PC-9 (cell line): ENCODE measurements at regions not wholly inside any gene's neighbourhood (a gene's known extent, or its start where the extent isn't known, plus 50 kb on each side); places are given as distances from the start of the nearest gene placed in this dataset.

ENCODE experiments used
- EZH2 ChIP-seq: fragments of 200-600 bp; sonication (generic); IDR thresholded peaks from 2 replicates; pipeline ENCODE4 v1.8.0; 2017; ENCODE audit warnings: antibody characterized with exemption, low read depth
- TF ChIP-seq, protein P1 (sequence below): fragments of 200-600 bp; sonication (generic); conservative IDR thresholded peaks from 2 replicates; pipeline ENCODE4 v1.6.1; 2017; ENCODE audit warnings: mixed run types, antibody characterized with exemption, mild to moderate bottlenecking, moderate library complexity

DNA sequence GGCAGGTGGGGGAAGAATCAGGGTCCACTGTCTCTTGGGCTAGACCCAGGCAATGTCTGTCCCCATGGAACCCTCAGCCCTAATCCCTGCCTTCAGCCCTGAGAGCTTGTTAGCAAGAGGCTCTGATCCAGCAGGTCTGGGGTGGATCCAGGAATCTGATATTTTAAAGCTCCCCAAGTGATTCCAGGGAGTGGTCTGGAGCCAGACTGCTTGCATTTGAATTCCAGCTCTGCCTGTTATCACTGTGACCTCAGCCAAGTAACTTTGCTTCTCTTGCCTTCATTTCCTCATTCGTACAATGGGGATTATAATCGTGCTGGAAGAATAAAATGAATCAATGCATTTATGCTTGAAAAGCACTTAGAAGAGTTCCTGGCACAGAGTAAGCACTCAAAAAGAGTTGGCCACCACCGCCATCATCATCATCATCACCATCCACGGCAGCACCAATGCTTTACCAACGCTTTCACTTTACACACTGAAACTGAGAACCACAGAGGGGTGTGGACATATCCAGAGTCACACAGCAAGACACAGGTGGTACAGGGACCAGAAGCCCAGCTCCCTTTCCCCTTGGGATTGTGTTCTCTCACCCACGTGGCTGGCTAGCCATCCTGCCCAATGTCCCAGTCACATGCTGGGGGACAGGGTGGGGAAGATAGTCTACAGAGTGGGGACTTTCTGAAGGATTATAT, 75.7 kb upstream of the RALY start:
- TF ChIP-seq, protein P1, sequence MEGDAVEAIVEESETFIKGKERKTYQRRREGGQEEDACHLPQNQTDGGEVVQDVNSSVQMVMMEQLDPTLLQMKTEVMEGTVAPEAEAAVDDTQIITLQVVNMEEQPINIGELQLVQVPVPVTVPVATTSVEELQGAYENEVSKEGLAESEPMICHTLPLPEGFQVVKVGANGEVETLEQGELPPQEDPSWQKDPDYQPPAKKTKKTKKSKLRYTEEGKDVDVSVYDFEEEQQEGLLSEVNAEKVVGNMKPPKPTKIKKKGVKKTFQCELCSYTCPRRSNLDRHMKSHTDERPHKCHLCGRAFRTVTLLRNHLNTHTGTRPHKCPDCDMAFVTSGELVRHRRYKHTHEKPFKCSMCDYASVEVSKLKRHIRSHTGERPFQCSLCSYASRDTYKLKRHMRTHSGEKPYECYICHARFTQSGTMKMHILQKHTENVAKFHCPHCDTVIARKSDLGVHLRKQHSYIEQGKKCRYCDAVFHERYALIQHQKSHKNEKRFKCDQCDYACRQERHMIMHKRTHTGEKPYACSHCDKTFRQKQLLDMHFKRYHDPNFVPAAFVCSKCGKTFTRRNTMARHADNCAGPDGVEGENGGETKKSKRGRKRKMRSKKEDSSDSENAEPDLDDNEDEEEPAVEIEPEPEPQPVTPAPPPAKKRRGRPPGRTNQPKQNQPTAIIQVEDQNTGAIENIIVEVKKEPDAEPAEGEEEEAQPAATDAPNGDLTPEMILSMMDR, result no peak
- no peak for TF ChIP-seq EZH2
